ENCODE measurements at regions not wholly inside any gene's neighbourhood (a gene's known extent, or its start where the extent isn't known, plus 50 kb on each side); places are given as distances from the start of the nearest gene placed in this dataset.

GRCh38 chr2:181273986-181274385, 183.2 kb upstream of the ITGA4 start:
- TF ChIP-seq CTCF (IDR thresholded peaks at IDR 0.05; ENCODE audit: insufficient read depth, low read depth, low read length) (no peak), EZH2 (IDR thresholded peaks at IDR 0.05; ENCODE audit: insufficient read depth, low read length) (no peak)

Data from astrocyte (in vitro differentiated cells and primary cell).